GM18873 (cell line): ENCODE measurements at regions not wholly inside any gene's neighbourhood (a gene's known extent, or its start where the extent isn't known, plus 50 kb on each side); places are given as distances from the start of the nearest gene placed in this dataset.

Experiments used
- ATAC-seq: cut with Tn5 transposase; IDR thresholded peaks from one replicate; pipeline ENCODE4 v1.9.1; 2021; ENCODE audit warnings: mild to moderate bottlenecking, moderate library complexity, moderate number of reproducible peaks; ENCODE audit not compliant: unreplicated experiment, low FRiP score

- ATAC-seq, result no peak
Observed at GRCh38 chr2:43058726-43059110, 167.7 kb downstream of the ZFP36L2 start.

- no peak for ATAC-seq
Observed at GRCh38 chr2:43057742-43058725, 168.4 kb downstream of the ZFP36L2 start.

- ATAC-seq, result no peak
Observed at GRCh38 chr2:43057026-43057741, 169.2 kb downstream of the ZFP36L2 start.

- ATAC-seq, result no peak
Observed at GRCh38 chr2:43055985-43056384, 170.4 kb downstream of the ZFP36L2 start.

- ATAC-seq, result no peak
Observed at GRCh38 chr2:43055086-43055912, 171.1 kb downstream of the ZFP36L2 start.

- no peak for ATAC-seq
Observed at GRCh38 chr2:43054367-43054766, 172.0 kb downstream of the ZFP36L2 start.

GRCh38 chr2:43052944-43053306, 173.5 kb downstream of the ZFP36L2 start:
- no peak for ATAC-seq

GRCh38 chr2:43052204-43052943, 174.0 kb downstream of the ZFP36L2 start:
- ATAC-seq, result no peak

GRCh38 chr2:43051338-43051737, 175.1 kb downstream of the ZFP36L2 start:
- no peak for ATAC-seq

GRCh38 chr2:43050866-43051265, 175.5 kb downstream of the ZFP36L2 start:
- no peak for ATAC-seq

GRCh38 chr2:43049836-43050801, 176.3 kb downstream of the ZFP36L2 start:
- ATAC-seq, result no peak

GRCh38 chr2:43047187-43047780, 179.1 kb downstream of the ZFP36L2 start:
- no peak for ATAC-seq

- no peak for ATAC-seq
Observed at GRCh38 chr2:43045866-43046265, 180.5 kb downstream of the ZFP36L2 start.

GRCh38 chr2:43044093-43044681, 182.2 kb downstream of the ZFP36L2 start:
- ATAC-seq, result no peak

GRCh38 chr2:43043553-43043870, 182.9 kb downstream of the ZFP36L2 start:
- no peak for ATAC-seq

- no peak for ATAC-seq
Observed at GRCh38 chr2:43041661-43042360, 184.6 kb downstream of the ZFP36L2 start.

GRCh38 chr2:43041173-43041591, 185.2 kb downstream of the ZFP36L2 start:
- no peak for ATAC-seq
